Astrocyte (in vitro differentiated cells and primary cell): ENCODE measurements at regions not wholly inside any gene's neighbourhood (a gene's known extent, or its start where the extent isn't known, plus 50 kb on each side); places are given as distances from the start of the nearest gene placed in this dataset.

Experiments
- EZH2 ChIP-seq: IDR thresholded peaks from 2 replicates; pipeline ENCODE4 v1.6.1; 2012; ENCODE audit warnings: mild to moderate bottlenecking, low read length, inconsistent platforms; ENCODE audit not compliant: insufficient read depth
- TF ChIP-seq, protein P1 (sequence below): IDR thresholded peaks from 2 replicates; pipeline ENCODE4 v1.5.1; 2011; ENCODE audit warnings: low read depth, mild to moderate bottlenecking, inconsistent platforms, low read length, moderate library complexity; ENCODE audit not compliant: insufficient read depth

- no peak for TF ChIP-seq EZH2
- TF ChIP-seq, protein P1, sequence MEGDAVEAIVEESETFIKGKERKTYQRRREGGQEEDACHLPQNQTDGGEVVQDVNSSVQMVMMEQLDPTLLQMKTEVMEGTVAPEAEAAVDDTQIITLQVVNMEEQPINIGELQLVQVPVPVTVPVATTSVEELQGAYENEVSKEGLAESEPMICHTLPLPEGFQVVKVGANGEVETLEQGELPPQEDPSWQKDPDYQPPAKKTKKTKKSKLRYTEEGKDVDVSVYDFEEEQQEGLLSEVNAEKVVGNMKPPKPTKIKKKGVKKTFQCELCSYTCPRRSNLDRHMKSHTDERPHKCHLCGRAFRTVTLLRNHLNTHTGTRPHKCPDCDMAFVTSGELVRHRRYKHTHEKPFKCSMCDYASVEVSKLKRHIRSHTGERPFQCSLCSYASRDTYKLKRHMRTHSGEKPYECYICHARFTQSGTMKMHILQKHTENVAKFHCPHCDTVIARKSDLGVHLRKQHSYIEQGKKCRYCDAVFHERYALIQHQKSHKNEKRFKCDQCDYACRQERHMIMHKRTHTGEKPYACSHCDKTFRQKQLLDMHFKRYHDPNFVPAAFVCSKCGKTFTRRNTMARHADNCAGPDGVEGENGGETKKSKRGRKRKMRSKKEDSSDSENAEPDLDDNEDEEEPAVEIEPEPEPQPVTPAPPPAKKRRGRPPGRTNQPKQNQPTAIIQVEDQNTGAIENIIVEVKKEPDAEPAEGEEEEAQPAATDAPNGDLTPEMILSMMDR = no peak
Observed at GRCh38 chr5:68730979-68731654, 362.7 kb upstream of the SLC30A5 start.
